ENCODE measurements at regions not wholly inside any gene's neighbourhood (a gene's known extent, or its start where the extent isn't known, plus 50 kb on each side); places are given as distances from the start of the nearest gene placed in this dataset.

- no peak overlapping the region for H3K27ac ChIP-seq (replicated peaks)
- H3K4me3 ChIP-seq (replicated peaks; ENCODE audit: insufficient read depth, low read length): no peak overlapping the region
- peaks cover 3% of the 10 kb centered on the region for H3K27me3 ChIP-seq (ENCODE audit: insufficient read depth, poor library complexity, severe bottlenecking)
- TF ChIP-seq POLR2AphosphoS5 (IDR thresholded peaks at IDR 0.05; ENCODE audit: low read depth) (no peak), GABPA (IDR thresholded peaks at IDR 0.05; ENCODE audit: low read depth) (no peak), SPI1 (IDR thresholded peaks at IDR 0.05; ENCODE audit: borderline replicate concordance, low read depth) (no peak)
- TF ChIP-seq, protein P1, sequence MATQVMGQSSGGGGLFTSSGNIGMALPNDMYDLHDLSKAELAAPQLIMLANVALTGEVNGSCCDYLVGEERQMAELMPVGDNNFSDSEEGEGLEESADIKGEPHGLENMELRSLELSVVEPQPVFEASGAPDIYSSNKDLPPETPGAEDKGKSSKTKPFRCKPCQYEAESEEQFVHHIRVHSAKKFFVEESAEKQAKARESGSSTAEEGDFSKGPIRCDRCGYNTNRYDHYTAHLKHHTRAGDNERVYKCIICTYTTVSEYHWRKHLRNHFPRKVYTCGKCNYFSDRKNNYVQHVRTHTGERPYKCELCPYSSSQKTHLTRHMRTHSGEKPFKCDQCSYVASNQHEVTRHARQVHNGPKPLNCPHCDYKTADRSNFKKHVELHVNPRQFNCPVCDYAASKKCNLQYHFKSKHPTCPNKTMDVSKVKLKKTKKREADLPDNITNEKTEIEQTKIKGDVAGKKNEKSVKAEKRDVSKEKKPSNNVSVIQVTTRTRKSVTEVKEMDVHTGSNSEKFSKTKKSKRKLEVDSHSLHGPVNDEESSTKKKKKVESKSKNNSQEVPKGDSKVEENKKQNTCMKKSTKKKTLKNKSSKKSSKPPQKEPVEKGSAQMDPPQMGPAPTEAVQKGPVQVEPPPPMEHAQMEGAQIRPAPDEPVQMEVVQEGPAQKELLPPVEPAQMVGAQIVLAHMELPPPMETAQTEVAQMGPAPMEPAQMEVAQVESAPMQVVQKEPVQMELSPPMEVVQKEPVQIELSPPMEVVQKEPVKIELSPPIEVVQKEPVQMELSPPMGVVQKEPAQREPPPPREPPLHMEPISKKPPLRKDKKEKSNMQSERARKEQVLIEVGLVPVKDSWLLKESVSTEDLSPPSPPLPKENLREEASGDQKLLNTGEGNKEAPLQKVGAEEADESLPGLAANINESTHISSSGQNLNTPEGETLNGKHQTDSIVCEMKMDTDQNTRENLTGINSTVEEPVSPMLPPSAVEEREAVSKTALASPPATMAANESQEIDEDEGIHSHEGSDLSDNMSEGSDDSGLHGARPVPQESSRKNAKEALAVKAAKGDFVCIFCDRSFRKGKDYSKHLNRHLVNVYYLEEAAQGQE (IDR thresholded peaks at IDR 0.05; ENCODE audit: insufficient replicate concordance, low read depth): no peak
- TF ChIP-seq, protein P2, sequence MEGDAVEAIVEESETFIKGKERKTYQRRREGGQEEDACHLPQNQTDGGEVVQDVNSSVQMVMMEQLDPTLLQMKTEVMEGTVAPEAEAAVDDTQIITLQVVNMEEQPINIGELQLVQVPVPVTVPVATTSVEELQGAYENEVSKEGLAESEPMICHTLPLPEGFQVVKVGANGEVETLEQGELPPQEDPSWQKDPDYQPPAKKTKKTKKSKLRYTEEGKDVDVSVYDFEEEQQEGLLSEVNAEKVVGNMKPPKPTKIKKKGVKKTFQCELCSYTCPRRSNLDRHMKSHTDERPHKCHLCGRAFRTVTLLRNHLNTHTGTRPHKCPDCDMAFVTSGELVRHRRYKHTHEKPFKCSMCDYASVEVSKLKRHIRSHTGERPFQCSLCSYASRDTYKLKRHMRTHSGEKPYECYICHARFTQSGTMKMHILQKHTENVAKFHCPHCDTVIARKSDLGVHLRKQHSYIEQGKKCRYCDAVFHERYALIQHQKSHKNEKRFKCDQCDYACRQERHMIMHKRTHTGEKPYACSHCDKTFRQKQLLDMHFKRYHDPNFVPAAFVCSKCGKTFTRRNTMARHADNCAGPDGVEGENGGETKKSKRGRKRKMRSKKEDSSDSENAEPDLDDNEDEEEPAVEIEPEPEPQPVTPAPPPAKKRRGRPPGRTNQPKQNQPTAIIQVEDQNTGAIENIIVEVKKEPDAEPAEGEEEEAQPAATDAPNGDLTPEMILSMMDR (IDR thresholded peaks at IDR 0.05; ENCODE audit: insufficient read depth, low read length): no peak
- no peak for DNase-seq (ENCODE audit: low read depth in 1 of 2, low spot score in 1 of 2)
These were observed 297.5 kb upstream of the MSX2 start for GRCh38 chr5:174426851-174427250.

DNA sequence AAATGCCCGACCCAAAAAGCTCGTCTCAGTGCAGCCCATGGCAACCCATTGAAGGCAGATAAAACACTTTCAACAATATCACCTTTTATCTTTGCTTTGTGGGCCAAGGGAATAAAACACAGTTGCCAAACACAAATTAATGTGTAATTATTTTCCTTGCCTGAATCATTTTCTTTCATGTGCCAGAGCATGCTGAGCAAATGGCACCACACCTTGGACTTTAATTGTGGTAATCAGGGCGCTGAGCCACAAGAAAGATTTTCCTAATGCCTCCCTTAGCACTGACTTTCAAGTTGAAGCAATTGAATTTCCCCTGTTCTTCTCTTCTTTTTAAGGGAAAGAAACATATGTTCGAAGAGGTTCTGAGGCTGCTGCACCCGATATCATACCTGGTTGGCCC lies 297.1 kb upstream of the MSX2 start:
- H3K27ac ChIP-seq (replicated peaks): no peak overlapping the region
- no peak for DNase-seq (ENCODE audit: low read depth in 1 of 2, low spot score in 1 of 2)
- H3K27me3 ChIP-seq (ENCODE audit: insufficient read depth, poor library complexity, severe bottlenecking): peaks cover 3% of the 10 kb centered on the region
- H3K4me3 ChIP-seq (replicated peaks; ENCODE audit: insufficient read depth, low read length): no peak overlapping the region
- no peak for TF ChIP-seq POLR2AphosphoS5 (IDR thresholded peaks at IDR 0.05; ENCODE audit: low read depth)
- TF ChIP-seq, protein P1 (IDR thresholded peaks at IDR 0.05; ENCODE audit: insufficient replicate concordance, low read depth): no peak
- TF ChIP-seq SPI1 (IDR thresholded peaks at IDR 0.05; ENCODE audit: borderline replicate concordance, low read depth): no peak
- TF ChIP-seq, protein P2 (IDR thresholded peaks at IDR 0.05; ENCODE audit: insufficient read depth, low read length): no peak
- TF ChIP-seq GABPA (IDR thresholded peaks at IDR 0.05; ENCODE audit: low read depth): no peak

DNA sequence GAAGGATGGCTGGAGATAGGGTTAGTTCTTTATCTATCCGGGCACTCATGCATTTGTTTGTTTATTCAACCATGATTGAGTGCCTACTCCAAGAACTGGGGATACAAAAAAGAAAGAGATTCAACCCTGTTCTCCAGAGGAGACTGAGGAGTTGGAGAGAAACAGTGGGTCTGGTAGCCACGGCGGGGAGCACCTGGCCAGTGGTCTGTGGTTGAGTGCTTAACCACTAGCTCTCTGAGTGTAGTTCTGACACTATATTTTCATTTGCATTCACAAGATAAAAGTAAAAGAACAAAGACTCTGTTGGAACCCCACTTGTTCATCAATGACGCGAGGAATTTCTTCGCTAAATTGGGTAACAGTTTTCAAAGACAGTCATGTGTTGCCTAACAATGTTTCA lies 295.5 kb upstream of the MSX2 start:
- TF ChIP-seq SPI1 (IDR thresholded peaks at IDR 0.05; ENCODE audit: borderline replicate concordance, low read depth) (no peak), POLR2AphosphoS5 (IDR thresholded peaks at IDR 0.05; ENCODE audit: low read depth) (no peak), GABPA (IDR thresholded peaks at IDR 0.05; ENCODE audit: low read depth) (no peak)
- TF ChIP-seq, protein P1 (IDR thresholded peaks at IDR 0.05; ENCODE audit: insufficient replicate concordance, low read depth): no peak
- TF ChIP-seq, protein P2 (IDR thresholded peaks at IDR 0.05; ENCODE audit: insufficient read depth, low read length): no peak
- Histone ChIP-seq H3K27ac (replicated peaks) (no peak overlapping the region), H3K4me3 (replicated peaks; ENCODE audit: insufficient read depth, low read length) (no peak overlapping the region), H3K27me3 (ENCODE audit: insufficient read depth, poor library complexity, severe bottlenecking) (peaks cover 3% of the 10 kb centered on the region)
- DNase-seq (ENCODE audit: low read depth in 1 of 2, low spot score in 1 of 2): no peak
